ENCODE measurements at regions not wholly inside any gene's neighbourhood (a gene's known extent, or its start where the extent isn't known, plus 50 kb on each side); places are given as distances from the start of the nearest gene placed in this dataset.

GRCh38 chr1:8203551-8203950 lies 114.4 kb upstream of the SLC45A1 start:
- no peak for TF ChIP-seq CTCF (conservative IDR thresholded peaks at IDR 0.05; ENCODE audit: low read depth, low read length)
- TF ChIP-seq EZH2 (IDR thresholded peaks at IDR 0.05; ENCODE audit: low read length, unreplicated experiment) = no peak
- TF ChIP-seq EZH2phosphoT487 (IDR thresholded peaks at IDR 0.05; ENCODE audit: borderline replicate concordance, low read length) = no peak
